ENCODE measurements at regions not wholly inside any gene's neighbourhood (a gene's known extent, or its start where the extent isn't known, plus 50 kb on each side); places are given as distances from the start of the nearest gene placed in this dataset.
"Not testable (repeated sequence)": the region's sequence is repeated elsewhere in the genome, so short reads cannot be mapped to it uniquely, and the experiment has no call there.

DNA sequence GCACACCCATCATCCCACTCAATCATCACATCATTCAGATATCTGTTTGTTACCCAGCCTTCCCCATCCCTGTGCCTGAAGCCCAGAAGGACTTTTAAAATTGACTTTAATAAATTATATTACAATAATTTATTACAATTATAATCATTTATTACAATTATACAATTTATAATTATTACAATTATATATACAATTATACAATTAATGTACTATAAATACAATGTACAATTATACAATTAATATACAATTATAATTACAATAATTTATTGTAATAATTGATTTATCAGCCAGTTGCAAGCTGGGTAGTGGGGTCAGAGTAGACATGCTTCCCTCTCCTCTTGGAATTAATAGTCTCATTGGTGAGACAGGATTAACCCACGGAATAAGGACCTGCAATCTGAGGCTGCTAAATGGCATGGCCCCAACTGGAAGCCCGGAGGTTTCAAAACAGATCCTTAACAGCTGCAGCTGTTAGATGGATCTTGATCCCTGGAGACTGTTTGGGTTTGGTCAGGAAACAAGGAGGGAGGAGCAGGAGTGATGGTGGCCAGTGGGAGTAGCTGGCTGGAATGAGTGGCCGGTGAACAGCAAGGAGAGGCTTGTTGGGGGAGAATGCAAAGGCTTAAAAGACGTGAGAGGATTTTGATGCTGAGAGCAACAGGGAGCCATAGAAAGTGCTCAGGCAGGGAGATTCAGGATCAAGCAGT lies 402.8 kb upstream of the PODXL start:
- DNase-seq, result no peak

DNA sequence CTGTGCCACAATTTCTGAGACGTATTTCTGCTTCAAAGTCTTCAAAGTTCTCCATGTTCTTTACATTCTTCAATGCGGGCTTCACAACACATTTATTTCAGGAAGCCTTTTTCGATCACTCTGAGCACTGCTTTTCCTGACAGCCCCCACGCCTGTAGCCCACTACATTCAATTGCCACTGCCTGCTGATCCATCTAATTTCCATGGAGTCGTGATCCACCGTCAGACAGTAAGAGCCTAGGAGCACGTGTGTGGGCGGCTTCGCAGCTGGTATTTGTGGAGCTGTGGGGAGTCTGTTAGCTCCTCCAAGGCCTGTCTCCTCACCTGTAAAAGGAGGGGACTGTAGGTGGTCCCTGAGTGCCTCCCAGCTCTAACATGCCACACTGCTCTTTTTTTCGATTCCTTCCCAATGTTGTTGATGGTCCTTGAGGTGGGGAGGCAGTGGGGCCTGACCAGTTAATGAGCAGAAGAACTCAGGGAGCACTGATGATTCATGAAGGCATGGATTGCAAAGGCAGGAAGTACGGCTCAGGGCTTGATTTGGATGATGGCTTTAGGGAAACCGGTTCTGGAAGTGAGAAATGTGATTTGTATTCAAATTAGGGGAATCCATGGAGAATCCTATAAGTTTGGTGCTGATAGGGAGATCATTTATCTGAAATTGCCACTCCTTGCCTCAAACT lies 401.1 kb upstream of the PODXL start:
- DNase-seq, result no peak

- DNase-seq, result no peak
Observed at GRCh38 chr7:131956864-131957263, 400.4 kb upstream of the PODXL start.

DNA sequence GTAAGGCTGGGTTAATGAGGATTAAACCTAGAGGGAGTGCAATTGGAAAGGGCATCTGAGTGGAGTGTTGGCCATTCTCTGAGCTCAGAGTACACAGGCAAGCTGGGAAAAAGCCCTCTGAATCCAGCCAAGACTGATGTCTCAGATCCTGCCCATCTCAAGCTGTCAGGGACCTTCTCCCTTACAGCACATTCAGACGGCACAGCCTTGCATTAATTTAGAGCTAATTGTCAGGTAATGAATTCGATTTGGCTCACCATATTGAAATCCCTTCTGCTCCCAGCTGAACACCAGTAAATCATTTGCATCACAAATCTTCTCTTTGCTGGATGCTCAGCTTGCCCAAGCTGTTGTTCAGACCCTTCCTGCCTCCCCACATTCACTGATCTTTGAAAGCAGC lies 399.3 kb upstream of the PODXL start:
- DNase-seq, result no peak

GRCh38 chr7:131953184-131953583 lies 396.8 kb upstream of the PODXL start:
- no peak for DNase-seq

DNA sequence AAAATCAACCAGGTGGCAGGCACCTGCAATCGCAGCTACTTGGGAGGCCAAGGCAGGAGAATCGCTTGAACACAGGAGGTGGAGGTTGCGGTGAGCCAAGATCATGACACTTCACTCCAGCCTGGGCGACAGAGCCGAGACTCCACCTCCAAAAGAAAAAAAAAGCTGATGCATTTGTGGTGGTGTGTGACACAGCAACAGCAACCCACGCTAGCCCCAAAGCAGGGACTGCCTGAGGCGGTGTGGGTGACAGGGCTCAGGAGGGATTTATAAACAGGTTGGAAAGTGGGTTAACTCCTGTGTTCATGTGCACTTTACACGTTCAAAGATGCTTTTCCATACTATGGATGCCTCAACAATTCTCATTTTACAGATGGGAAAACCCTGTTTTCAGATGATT lies 395.9 kb upstream of the PODXL start:
- DNase-seq, result no peak

GRCh38 chr7:131950758-131951157 lies 394.3 kb upstream of the PODXL start:
- no peak for DNase-seq

GRCh38 chr7:131949659-131950058 lies 393.2 kb upstream of the PODXL start:
- no peak for DNase-seq

- no peak for DNase-seq
Observed at GRCh38 chr7:131948434-131949053, 392.1 kb upstream of the PODXL start.

GRCh38 chr7:131947661-131948060 lies 391.2 kb upstream of the PODXL start:
- DNase-seq, result no peak

DNA sequence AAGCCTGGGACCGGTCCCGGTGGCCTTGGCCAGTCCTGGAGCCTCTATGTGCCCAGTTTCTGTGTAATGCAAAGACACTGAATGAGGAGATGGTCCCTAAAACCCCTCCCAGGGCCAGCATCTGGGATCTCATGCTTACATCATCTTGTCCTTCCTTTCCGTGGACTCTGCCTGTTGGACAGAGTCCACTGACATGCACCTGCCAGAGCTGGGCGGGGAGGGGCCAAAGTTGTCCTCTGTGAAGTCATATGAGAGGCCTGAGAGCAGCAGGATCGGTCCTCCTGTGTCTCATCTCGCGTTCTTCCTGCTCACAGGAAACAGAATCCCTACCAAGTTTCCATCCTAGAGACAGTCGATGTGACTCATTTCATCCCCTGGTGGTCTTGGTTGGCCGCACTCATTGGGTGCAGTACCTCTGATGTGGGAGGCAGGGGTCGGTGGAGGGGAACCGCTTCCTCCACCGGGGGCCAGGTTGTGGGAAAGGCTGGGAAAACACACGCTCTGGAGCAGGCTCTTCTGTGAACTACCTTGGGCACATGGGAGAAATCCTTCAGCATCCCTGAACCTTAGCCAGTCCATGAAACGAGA lies 389.6 kb upstream of the PODXL start:
- DNase-seq, result no peak

- peak; percentile 81 for DNase-seq
Observed at GRCh38 chr7:131945313-131945911, 389.0 kb upstream of the PODXL start.

DNA sequence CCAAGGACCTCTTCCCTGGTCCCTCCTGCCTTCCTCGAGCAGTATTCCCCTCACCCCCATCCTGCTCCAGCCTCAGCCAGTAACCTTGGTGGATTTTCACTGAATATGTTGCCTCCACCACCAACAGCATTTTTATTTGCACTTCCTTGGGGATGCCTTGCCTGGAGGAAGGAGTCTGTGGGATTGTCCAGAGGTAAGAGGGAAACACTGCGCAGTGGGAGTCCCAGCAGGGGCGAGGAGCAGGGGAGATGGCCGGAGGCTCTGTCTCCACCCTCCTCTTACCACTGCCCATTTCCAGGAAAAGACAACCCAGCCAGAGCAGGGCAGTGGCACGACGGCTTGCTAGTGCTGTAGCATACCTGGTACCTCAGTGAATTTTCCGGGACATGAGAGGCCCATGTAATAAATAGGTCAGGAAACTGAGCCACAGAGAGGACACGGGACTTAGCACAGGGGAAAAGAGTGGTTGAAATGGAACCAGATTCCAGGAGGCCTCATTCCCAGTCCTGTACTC lies 388.2 kb upstream of the PODXL start:
- no peak for DNase-seq

GRCh38 chr7:131943646-131944045 lies 387.2 kb upstream of the PODXL start:
- no peak for DNase-seq

DNA sequence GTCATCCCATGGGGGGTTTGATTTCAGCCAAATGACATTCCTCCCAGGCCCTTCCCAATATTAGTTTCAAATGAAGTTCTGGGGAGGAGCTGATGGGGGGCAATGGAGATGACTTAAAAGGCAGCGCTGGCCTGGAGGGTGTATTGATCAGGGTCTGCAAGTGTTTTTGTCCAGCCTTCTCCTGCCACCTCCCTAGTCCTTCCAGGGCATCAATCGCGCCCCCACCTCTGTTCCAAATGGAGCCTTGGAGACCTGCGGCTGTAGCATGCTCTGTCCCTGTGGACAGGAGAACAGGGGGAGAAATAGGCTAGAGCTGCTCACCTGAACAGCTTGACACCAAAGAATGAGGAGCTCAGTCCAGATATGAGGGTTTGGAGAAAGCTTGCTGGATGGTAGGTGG lies 386.8 kb upstream of the PODXL start:
- no peak for DNase-seq

- no peak for DNase-seq
Observed at GRCh38 chr7:131942287-131943150, 386.1 kb upstream of the PODXL start.

GRCh38 chr7:131941291-131941690 lies 384.9 kb upstream of the PODXL start:
- no peak for DNase-seq

DNA sequence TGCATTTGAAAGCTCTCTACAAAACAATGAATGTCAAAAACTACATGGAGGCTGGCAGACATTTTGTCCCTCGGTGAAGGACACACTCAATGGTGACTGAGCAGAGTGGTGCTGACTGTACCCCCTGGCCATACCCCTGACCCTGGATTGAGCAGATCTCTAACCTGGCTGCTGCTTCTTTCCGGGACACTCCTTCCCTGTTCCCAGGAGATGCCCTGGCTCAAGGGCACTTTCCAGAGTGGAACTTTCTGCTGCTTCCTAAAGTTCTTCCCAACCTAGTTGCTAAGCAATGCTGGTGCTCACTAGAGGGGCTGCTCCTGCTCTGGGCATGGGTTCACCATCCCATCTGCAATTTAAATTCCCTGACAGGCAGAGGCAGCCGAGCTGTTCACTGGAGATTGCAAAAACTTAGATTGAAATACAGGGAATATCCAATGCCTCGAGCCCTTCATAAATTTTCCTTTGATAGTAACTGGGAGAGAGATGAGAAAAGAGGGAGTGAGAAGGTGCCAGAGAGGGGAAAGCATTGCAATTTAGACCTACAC lies 384.3 kb upstream of the PODXL start:
- DNase-seq, result no peak

DNA sequence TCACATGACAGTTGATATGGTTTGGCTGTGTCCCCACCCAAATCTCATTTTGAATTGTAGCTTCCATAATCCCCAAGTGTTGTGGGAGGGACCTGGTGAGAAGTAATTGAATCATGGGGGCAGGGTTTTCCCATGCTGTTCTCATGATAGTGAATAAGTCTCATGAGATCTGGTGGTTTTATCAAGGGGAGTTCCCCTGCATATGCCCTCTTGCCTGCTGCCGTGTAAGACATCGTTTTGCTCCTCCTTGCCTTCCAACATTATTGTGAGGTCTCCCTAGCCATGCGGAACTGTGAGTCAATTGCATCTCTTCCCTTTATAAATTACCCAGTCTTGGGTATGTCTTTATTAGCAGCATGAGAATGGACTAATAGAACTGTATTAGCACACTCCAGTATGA lies 382.4 kb upstream of the PODXL start:
- DNase-seq, result not testable (repeated sequence)

DNA sequence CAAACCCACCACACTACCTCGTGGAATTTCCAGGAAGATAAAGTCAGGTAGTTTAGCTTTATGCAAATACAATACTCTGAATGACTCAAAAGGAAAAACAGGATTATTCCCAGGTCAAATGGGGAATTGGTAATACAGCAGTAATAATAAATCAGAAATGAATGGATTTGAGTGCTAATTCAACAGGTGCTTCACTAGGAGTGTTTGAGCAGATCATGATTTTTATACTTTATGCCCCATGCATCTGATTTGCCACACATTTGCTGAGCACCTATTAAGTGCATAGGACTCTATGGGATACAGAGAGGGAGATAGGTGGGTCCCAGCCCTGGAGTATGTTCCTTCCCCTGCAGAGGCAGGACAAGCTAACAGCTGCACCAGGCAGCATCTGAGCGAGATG lies 381.4 kb upstream of the PODXL start:
- no peak for DNase-seq

- no peak for DNase-seq
Observed at GRCh38 chr7:131935180-131935579, 378.8 kb upstream of the PODXL start.

Measured in right kidney (tissue), 1 donor.